Daoy (cell line): ENCODE measurements at regions not wholly inside any gene's neighbourhood (a gene's known extent, or its start where the extent isn't known, plus 50 kb on each side); places are given as distances from the start of the nearest gene placed in this dataset.

Source experiments
- DNase-seq: peaks from one replicate; pipeline ENCODE4 v3.0.0-alpha.2; 2015; ENCODE audit warnings: low read depth

- no peak for DNase-seq
Measured at GRCh38 chr10:118501171-118501570, 94.3 kb downstream of the PRLHR start.

- DNase-seq: no peak
Measured at GRCh38 chr10:118500477-118501104, 94.9 kb downstream of the PRLHR start.

- no peak for DNase-seq
Measured at GRCh38 chr10:118499186-118499585, 96.3 kb downstream of the PRLHR start.

- DNase-seq: no peak
Measured at GRCh38 chr10:118498623-118499022, 96.8 kb downstream of the PRLHR start.

- DNase-seq: no peak
Measured at GRCh38 chr10:118497227-118497626, 98.2 kb downstream of the PRLHR start.

DNA sequence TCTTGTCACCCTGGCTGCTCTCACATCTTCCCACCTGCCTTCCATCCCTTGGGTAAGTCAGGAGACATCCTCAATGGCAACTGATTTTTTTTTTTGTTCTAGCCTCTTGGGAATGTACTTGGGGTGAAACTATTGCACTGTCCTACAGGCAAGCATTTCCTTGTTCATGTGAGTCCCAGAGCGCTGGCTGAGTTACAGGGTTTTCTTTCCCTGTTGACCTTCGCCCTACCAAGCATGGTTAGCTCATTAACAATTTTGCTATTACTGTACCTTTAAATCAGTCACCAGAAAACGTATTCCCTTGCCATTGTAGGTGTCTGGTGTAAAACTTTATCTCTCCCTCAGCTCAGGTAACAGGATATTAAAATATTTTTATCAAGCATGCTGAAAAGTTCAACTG is 98.9 kb downstream of the PRLHR start:
- DNase-seq: no peak

DNA sequence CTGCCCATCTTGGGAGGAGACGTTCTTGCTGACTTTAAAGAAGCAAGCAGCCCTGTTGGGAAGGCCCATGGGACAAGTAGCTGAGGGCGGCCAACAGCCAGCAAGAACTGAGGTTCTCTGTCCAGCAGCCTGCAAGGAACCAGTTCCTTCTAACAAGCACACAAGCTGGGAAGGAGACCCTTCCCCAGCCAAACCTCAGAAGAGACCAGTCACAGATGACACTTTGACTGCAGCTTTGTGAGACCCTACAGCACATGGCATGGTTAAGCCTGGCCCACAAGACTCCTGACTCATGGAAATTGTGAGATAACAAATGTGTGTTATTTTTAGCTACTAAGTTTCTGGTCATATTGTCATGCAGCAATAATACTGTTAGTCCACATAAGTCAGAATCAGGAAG is 99.9 kb downstream of the PRLHR start:
- no peak for DNase-seq

GRCh38 chr10:118491055-118491454 is 104.4 kb downstream of the PRLHR start:
- no peak for DNase-seq

- DNase-seq: peak; percentile 34
Measured at GRCh38 chr10:118488710-118489497, 106.5 kb downstream of the PRLHR start.

DNA sequence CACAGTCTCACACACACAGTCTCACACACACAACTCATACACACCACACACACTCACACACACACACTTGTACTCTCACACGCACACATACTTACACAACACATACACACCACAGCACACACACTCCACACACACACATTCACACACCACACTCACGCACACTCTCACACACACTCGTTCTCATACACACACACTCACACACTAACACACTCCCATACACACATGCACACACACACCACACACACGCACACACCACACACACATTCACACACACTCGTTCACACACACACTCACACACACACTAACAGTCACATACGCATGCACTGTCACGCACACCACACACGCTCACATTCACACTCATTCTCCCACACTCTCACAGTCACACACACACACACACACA is 109.8 kb downstream of the PRLHR start:
- DNase-seq: no peak

GRCh38 chr10:118484152-118484871 is 111.1 kb downstream of the PRLHR start:
- DNase-seq: no peak

GRCh38 chr10:118483496-118483895 is 112.0 kb downstream of the PRLHR start:
- DNase-seq: no peak

GRCh38 chr10:118482393-118483331 is 112.8 kb downstream of the PRLHR start:
- DNase-seq: no peak

GRCh38 chr10:118481871-118482270 is 113.6 kb downstream of the PRLHR start:
- peak; percentile 8 for DNase-seq

DNA sequence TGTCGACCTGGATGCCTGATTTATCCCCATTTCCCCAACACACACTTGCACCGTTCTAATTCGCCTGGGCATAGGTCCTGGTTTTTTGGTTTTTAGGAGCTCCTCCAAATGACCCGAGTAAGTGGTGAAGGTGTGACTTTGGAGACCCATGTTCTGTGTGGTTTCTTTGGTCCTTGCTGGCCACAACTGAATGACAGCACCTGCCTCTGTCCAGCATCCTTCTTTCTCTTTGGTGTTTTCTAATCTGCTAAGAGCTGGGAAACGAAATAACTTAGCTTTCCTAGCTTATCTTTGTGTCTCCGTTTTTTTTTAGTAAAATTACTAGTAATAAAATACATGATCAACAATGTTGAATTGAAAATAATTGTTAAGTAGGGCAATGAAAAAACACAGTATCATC is 120.2 kb downstream of the PRLHR start:
- DNase-seq: no peak

GRCh38 chr10:118474111-118474510 is 121.3 kb downstream of the PRLHR start:
- DNase-seq: no peak

DNA sequence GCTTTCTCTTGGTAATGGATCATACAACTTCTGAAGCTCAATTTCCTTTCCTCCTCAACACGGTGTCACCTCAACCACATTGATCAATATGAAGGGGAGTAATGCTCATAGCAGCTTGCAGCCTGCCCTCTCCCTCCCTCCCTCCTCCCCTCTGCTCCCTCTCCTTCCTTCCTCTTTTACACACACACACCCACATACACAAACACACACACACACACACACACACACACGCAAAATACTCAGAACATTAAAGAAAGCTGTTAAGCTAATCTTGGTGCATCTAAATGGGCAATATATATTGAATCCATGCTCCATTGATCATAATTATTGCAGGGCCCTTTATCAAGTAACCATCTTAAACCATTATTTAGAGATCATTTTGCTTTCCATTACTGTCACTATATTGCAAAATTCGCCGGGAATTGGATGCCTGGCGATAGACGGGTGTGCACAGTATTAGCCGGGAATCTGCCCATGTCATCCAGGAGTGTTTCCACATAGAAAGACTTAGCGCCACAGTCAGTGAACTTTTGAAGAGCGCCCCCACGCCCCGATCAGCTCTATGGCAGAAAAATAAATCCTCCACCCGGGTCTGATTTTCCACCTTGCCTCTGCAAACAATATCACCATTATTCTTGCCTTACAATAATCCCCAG is 122.0 kb downstream of the PRLHR start:
- no peak for DNase-seq

GRCh38 chr10:118472415-118473304 is 122.8 kb downstream of the PRLHR start:
- DNase-seq: peak; percentile 38

DNA sequence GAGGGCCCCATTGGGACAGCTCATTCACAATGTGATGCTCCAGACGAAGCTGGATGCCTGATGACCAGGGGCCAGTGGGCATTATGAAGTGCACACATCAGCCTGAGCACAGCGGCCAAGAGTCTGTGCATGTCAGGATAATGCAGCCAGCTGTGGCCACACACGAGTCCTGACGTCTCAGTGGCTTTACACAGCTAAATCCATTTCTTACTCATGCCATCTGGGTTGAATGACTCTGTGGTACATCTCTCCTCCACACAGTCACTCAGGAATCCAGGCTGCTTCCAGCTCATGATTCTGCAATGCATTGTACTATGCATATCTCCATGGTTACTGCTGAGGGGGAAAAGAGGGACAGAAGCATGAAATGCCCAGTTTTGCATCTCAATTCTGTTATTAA is 123.6 kb downstream of the PRLHR start:
- peak; percentile 74 for DNase-seq

- DNase-seq: no peak
Measured at GRCh38 chr10:118470470-118470869, 125.0 kb downstream of the PRLHR start.
